T-helper 1 cell (primary cell): ENCODE measurements at regions not wholly inside any gene's neighbourhood (a gene's known extent, or its start where the extent isn't known, plus 50 kb on each side); places are given as distances from the start of the nearest gene placed in this dataset.

Experiments used
- DNase-seq, 5 donors: peaks; one replicate each; pipeline ENCODE4 v3.0.0-alpha.2; 2012 to 2020

- no peak for DNase-seq
Measured at GRCh38 chr9:86721843-86722705, 225.2 kb downstream of the GAS1 start.

DNA sequence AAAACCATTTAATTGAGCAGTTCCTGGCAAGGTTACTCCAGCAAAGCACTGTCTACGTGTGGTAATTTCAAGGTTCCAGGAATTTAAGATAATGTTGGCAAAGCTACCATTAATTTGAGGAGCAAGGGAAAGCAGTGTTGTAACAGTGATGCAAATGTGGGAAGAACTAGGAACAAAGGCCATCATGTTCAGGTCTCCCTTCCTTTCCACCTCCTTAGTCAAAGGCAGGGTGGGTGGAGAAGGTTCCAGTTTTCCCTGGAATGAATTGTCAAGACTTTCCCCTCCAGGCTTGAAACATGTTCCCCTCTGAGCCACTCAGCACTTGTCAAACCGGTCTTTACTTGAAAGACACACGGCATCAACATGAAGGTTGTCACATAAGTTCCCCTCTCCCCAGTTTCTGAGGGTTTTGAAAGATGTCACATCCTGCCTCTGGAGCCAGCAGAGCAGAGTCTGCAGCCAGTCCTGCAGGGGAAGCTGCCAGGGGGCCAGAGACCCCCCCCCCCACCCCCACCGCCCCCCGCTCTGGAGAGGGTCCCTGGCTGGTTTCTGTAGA, 226.0 kb downstream of the GAS1 start:
- no peak for DNase-seq

DNA sequence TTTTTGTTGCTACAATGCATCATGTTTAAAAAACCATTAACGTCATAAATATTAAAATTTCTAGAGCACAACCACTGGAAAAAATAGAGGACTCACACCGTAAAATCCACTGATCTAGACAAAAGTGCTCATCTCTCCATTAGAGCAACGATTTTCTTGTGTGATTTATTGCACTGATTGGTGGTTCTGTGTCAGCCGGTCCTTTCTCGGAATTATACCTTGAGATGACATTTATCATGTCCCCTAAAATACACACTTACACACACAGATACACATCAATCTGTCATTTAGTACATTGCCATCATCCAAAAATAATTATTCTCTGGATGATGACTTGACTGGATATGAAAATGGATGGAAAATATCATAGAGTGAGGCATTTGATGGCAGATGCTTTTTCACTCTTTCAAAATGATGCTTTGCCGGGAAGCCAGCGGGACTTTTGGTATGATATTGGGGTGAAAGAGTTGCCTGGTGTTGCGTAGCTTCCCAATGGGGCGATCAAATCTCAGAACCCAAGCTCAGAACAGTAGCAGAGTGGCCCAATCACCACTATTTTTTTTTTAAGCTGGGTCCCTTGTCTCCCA, 226.6 kb downstream of the GAS1 start:
- no peak for DNase-seq

- no peak for DNase-seq
Measured at GRCh38 chr9:86718388-86719049, 228.8 kb downstream of the GAS1 start.

DNA sequence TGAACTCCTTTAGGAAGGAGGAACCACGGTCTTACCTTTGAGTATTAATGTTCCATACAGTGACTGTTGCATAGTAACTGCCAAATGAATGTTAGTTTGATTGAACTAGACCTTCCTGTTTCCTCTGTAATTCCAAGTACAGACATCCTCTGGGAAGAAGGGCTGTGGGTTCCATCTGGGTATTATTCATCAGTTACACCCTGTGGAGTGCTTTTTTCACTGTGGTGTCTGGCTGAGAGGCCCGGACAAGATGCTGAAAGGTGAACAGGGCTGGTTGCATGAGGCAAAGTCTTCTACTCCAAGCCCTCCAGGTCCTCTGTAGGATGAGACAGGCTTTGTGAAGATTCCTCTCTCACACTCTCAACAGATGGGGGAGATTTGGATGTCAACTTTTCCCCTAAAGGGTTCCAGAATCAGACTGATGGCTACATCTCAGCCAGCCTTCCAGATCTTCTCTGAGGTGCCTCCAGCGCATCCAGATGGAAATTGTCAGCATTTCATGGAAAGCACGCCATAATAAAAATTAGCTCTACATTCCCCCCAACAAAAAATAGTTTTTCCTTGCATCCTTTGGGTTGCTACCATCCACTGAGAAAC, 230.9 kb downstream of the GAS1 start:
- no peak for DNase-seq

DNA sequence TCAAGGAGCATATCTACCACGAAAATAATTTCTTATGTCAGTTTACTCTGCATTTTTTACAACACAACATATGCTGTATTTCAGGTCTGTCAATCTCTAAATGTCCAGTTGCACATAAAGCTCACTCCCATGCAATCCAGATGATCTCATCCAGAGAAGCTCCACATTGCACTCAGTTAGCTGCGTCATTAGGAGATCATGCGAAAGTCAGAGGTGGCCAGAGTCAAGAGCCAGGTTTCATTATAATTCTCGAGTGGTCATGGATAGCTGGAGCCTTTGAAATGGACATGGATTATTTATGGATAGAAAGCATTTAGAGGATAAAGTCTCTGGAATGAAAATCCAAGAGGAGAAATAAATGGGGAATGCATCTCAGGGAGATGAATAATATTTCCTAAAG, 232.3 kb downstream of the GAS1 start:
- DNase-seq = no peak

DNA sequence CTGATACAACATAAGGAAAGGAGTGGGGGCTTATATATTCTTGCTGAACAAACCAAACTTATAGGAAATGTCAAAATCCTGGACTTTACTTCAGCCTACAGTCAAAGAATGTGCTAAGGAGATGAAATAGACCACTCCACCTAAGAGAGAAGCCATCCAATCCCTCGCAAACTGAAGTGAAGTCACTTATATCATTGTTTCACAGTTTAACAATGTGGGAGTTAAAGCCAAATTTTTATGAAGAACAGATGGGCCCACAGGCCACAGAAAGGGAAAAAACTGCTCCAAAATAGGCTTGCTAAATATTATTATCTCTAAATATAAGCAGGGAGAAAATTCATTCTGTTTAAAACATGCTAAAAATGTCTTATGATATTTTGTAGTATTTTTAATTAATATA, 233.3 kb downstream of the GAS1 start:
- no peak for DNase-seq

GRCh38 chr9:86713470-86713869, 233.8 kb downstream of the GAS1 start:
- no peak for DNase-seq

- no peak for DNase-seq
Measured at GRCh38 chr9:86708918-86709835, 238.1 kb downstream of the GAS1 start.

DNA sequence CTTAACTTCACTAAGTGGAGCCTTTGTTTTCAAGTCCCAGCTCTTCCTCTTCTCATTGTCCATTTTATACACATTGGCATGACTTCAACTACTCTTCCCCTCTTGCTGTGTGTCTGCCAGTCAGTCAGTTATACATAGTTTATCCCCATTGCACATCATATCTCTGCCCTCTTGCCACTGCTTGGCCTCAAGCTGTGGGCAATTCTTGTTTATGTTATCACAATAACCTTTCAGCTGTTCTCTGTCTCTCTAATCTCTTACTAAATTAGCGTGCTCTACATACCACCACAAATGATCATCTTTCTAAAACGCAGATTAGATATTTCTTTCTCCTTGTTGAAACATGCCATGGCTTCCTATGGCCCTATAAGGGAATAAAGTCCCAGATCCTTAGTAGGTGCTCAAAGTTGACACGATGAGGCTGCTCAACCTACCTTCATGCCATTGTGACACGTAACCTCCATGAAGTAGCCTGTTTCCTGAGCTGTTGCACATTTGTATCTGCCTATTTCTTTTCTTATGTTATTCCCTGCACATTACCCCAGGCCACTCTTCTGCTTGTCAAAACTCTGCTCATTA, 239.3 kb downstream of the GAS1 start:
- DNase-seq = no peak

GRCh38 chr9:86706391-86706790, 240.9 kb downstream of the GAS1 start:
- no peak for DNase-seq

- DNase-seq = no peak
Measured at GRCh38 chr9:86705490-86705889, 241.8 kb downstream of the GAS1 start.

- DNase-seq = no peak
Measured at GRCh38 chr9:86703346-86703745, 244.0 kb downstream of the GAS1 start.

DNA sequence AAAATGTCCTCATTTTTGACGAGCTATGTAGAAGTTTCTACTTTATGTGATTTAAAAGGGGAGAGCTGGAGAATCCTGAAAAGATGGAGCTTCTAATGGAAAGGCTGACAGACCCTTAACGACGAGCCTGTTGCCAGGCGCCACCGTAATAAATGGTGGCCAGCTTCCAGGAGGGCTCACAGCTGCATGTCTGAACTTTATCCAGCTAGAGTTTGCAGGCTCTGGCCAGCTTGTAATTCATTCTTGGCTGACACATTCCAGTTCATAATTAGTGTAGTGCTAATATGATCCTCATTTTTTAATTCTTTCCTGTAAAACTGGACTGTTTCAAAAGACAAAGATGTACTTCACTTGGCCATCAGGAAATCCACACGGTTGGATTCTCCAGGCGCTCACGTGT, 246.7 kb downstream of the GAS1 start:
- DNase-seq = no peak

GRCh38 chr9:86697999-86698398, 249.3 kb downstream of the GAS1 start:
- DNase-seq = no peak

DNA sequence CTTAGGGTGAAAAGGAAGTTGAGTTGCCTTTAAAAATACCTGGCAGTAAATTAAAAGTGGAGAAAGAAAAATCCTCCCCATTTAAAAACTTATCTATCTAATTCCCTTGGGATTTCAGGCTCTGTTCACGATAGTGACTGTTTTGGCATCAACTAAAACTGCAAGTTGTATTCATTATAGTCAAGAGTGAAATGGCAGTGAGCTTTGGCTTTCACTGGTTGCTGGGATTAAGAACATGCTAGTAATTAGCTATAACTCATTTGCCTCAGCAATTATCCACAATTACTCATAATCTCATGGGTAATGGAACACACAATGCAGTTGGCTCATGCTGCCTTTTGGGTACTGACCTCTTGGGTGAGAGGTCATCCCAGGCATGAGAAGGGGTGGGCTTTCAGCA, 250.1 kb downstream of the GAS1 start:
- DNase-seq = no peak

DNA sequence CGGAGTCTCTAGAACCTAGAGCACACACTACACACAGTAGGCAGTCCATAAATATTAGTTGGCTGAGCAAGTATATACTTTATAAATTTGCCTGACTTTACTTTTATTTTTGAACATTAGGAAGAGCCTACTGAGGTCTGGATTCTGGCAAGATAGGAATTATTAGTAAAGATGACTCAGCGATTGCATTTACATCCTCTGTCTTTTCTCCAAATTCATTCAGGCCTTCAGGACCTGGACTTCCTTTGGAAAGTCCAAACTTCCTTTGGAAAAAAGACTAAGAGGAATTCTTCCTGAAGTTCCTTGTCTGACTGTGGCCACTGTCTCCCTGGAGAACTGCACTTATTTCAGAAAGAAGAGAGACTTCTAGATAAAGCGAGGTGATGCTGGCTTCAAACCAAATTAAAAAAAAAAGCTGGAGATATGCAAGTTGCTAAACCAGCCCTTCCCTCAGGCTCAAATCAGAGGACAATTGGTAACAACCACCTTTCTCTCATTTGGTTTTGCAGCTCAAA, 251.3 kb downstream of the GAS1 start:
- DNase-seq = no peak

- DNase-seq = no peak
Measured at GRCh38 chr9:86690034-86690433, 257.3 kb downstream of the GAS1 start.

- no peak for DNase-seq
Measured at GRCh38 chr9:86687788-86688187, 259.5 kb downstream of the GAS1 start.

DNA sequence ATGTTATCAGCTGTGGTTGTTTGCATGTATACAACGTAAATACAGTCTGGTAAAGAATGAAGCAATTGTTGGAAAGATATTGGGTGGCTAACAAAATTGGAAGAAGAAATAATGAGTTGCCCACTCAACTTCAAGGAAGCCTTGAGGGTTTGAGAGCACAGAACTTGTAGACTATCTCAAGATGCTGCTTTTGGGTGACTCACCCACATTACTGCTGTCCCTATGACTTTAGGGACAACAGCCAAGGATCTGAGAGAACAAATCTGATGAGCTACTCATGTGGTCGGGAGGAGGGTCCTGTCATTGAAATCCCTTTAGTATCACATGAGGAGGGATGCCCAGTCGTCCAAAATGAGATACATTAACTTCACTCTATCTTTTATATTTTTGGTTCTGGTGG, 261.8 kb downstream of the GAS1 start:
- no peak for DNase-seq

GRCh38 chr9:86684148-86684547, 263.2 kb downstream of the GAS1 start:
- DNase-seq = no peak

- DNase-seq = no peak
Measured at GRCh38 chr9:86682240-86682639, 265.1 kb downstream of the GAS1 start.
